ENCODE measurements at regions not wholly inside any gene's neighbourhood (a gene's known extent, or its start where the extent isn't known, plus 50 kb on each side); places are given as distances from the start of the nearest gene placed in this dataset.
A peak's percentile ranks its signal among the peaks of the same experiment; 100 is the strongest.

GRCh38 chr3:23004971-23005370 lies 198.2 kb upstream of the UBE2E2 start:
- in situ Hi-C loops (cut with HindIII; ENCODE audit: extremely low pct_ligation_motif_present, low pct_unique_long_range_greater_than_20kb) (no loop called here), intact Hi-C loops (cut with micrococcal nuclease; ENCODE audit: unreplicated experiment) (no loop called here)
- Histone ChIP-seq H3K4me1 (ENCODE audit: insufficient read depth, low read length) (no peaks in the 10 kb centered on the region), H3K27ac (ENCODE audit: extremely low read length, insufficient read depth, low read length) (no peak overlapping the region), H3K4me2 (ENCODE audit: low read depth, low read length) (no peak overlapping the region), H4K20me1 (ENCODE audit: insufficient read depth, low read length) (no peaks in the 10 kb centered on the region), H3K9ac (ENCODE audit: insufficient read depth, low read depth, low read length) (no peak overlapping the region), H3K36me3 (replicated peaks in 1 of 2; ENCODE audit: control insufficient read depth in 1 of 2, insufficient read depth in 2 of 2, low read length in 2 of 2) (no peaks in the 10 kb centered on the region), H3K9me3 (ENCODE audit: low read length) (no peaks in the 10 kb centered on the region), H3K4me3 (replicated peaks in 1 of 3; ENCODE audit: insufficient read depth in 1 of 3, low read depth in 2 of 3, low read length in 3 of 3) (no peak overlapping the region), H3K79me2 (ENCODE audit: insufficient read depth, low read length) (no peaks in the 10 kb centered on the region), H2AFZ (ENCODE audit: low read length) (no peak overlapping the region), H3K27me3 (ENCODE audit: control insufficient read depth in 1 of 2, insufficient read depth in 2 of 2, low read length in 2 of 2) (no peaks in the 10 kb centered on the region)
- 28% methylated on average over 5 of the region's 5 CpGs for WGBS (ENCODE audit: low lambda C conversion rate)
- ATAC-seq (no peak), DNase-seq (ENCODE audit: low spot score) (peak; percentile 31), FAIRE-seq (no peak)
- TF ChIP-seq RAD51 (IDR thresholded peaks at IDR 0.05; ENCODE audit: borderline replicate concordance) (no peak), FOSL2 (CRISPR knock-in tag; IDR thresholded peaks at IDR 0.05) (peak; percentile 34; the same call in 1 of the 2 replicates), ZBTB2 (CRISPR knock-in tag; IDR thresholded peaks at IDR 0.05; ENCODE audit: low read depth) (no peak)
- ChIA-PET CTCF (ENCODE audit: low intra/inter-chr PET ratio, low total read pairs) (no interaction called here), POLR2A (no interaction called here)
- no TSS peak for BruUV-seq (replicated peaks)

GRCh38 chr3:23017801-23018200 lies 185.3 kb upstream of the UBE2E2 start:
- H3K4me3 ChIP-seq (replicated peaks in 1 of 3; ENCODE audit: insufficient read depth in 1 of 3, low read depth in 2 of 3, low read length in 3 of 3) = no peak overlapping the region
- DNase-seq (ENCODE audit: low spot score) = no peak
- TF ChIP-seq ZSCAN12 (CRISPR knock-in tag; IDR thresholded peaks at IDR 0.05) (no peak), SKIL (CRISPR knock-in tag; IDR thresholded peaks at IDR 0.05; ENCODE audit: borderline replicate concordance) (no peak), HMG20B (CRISPR knock-in tag; conservative IDR thresholded peaks at IDR 0.05) (no peak), ZNF10 (CRISPR knock-in tag; IDR thresholded peaks at IDR 0.05; ENCODE audit: borderline replicate concordance, low read depth) (no peak), ZNF484 (CRISPR knock-in tag; IDR thresholded peaks at IDR 0.05; ENCODE audit: borderline replicate concordance, low read depth) (no peak), SMYD3 (CRISPR knock-in tag; IDR thresholded peaks at IDR 0.05) (no peak), ZNF275 (CRISPR knock-in tag; IDR thresholded peaks at IDR 0.05; ENCODE audit: borderline replicate concordance) (no peak), HNRNPLL (IDR thresholded peaks at IDR 0.05; ENCODE audit: low read depth, low read length, poor library complexity, severe bottlenecking) (no peak), KLF11 (CRISPR knock-in tag; IDR thresholded peaks at IDR 0.05) (no peak), RAD51 (IDR thresholded peaks at IDR 0.05; ENCODE audit: borderline replicate concordance) (no peak), TP53 (CRISPR knock-in tag; conservative IDR thresholded peaks at IDR 0.05) (no peak), TAF15 (IDR thresholded peaks at IDR 0.05; ENCODE audit: low read depth, low read length, poor library complexity, severe bottlenecking) (no peak)
- H3K4me1 ChIP-seq (ENCODE audit: insufficient read depth, low read length) = no peaks in the 10 kb centered on the region
- no peak overlapping the region for H3K9ac ChIP-seq (ENCODE audit: insufficient read depth, low read depth, low read length)
- H3K27ac ChIP-seq (ENCODE audit: extremely low read length, insufficient read depth, low read length) = no peak overlapping the region
- no peaks in the 10 kb centered on the region for H3K36me3 ChIP-seq (replicated peaks in 1 of 2; ENCODE audit: control insufficient read depth in 1 of 2, insufficient read depth in 2 of 2, low read length in 2 of 2)
- ATAC-seq = no peak
- no peak for FAIRE-seq
- intact Hi-C loops (cut with micrococcal nuclease; ENCODE audit: unreplicated experiment) (no loop called here), in situ Hi-C loops (cut with HindIII; ENCODE audit: extremely low pct_ligation_motif_present, low pct_unique_long_range_greater_than_20kb) (no loop called here)
- H4K20me1 ChIP-seq (ENCODE audit: insufficient read depth, low read length) = no peaks in the 10 kb centered on the region
- H3K79me2 ChIP-seq (ENCODE audit: insufficient read depth, low read length) = no peaks in the 10 kb centered on the region
- BruUV-seq (replicated peaks) = no TSS peak
- CTCF ChIA-PET (ENCODE audit: low intra/inter-chr PET ratio, low total read pairs) = no interaction called here
- no peaks in the 10 kb centered on the region for H3K9me3 ChIP-seq (ENCODE audit: low read length)
- POLR2A ChIA-PET = no interaction called here
- H3K27me3 ChIP-seq (ENCODE audit: control insufficient read depth in 1 of 2, insufficient read depth in 2 of 2, low read length in 2 of 2) = no peaks in the 10 kb centered on the region
- H2AFZ ChIP-seq (ENCODE audit: low read length) = no peak overlapping the region
- 5% methylated on average over 1 of the region's 1 CpG for WGBS (ENCODE audit: low lambda C conversion rate)
- no peak overlapping the region for H3K4me2 ChIP-seq (ENCODE audit: low read depth, low read length)

Measured in HepG2 (cell line).